Hepatocyte (in vitro differentiated cells): ENCODE measurements at regions not wholly inside any gene's neighbourhood (a gene's known extent, or its start where the extent isn't known, plus 50 kb on each side); places are given as distances from the start of the nearest gene placed in this dataset.

ENCODE experiments used
- DNase-seq: peaks from one replicate; pipeline ENCODE4 v3.0.0-alpha.2; 2016; ENCODE audit warnings: low spot score
- H2AFZ ChIP-seq: fragments of 200-600 bp; sonication (generic); 2 replicates; pipeline ENCODE4 v1.6.0; 2016; ENCODE audit warnings: antibody characterized with exemption, mild to moderate bottlenecking
- H3K27ac ChIP-seq: fragments of 200-600 bp; sonication (generic); 2 replicates; pipeline ENCODE4 v1.5.1; 2016; ENCODE audit warnings: mild to moderate bottlenecking
- H3K27me3 ChIP-seq: fragments of 200-600 bp; sonication (generic); 2 replicates; pipeline ENCODE4 v1.6.1; 2016
- H3K36me3 ChIP-seq: fragments of 200-600 bp; sonication (generic); replicated peaks from 2 replicates; pipeline ENCODE4 v1.5.1; 2016; ENCODE audit warnings: low read depth; ENCODE audit not compliant: insufficient read depth
- H3K4me1 ChIP-seq: fragments of 200-600 bp; sonication (generic); 2 replicates; pipeline ENCODE4 v1.5.1; 2016; ENCODE audit warnings: mild to moderate bottlenecking, moderate library complexity; ENCODE audit not compliant: insufficient read depth
- H3K4me2 ChIP-seq: fragments of 200-600 bp; sonication (generic); 2 replicates; pipeline ENCODE4 v1.6.0; 2016
- H3K4me3 ChIP-seq: fragments of 200-600 bp; sonication (generic); 2 replicates; pipeline ENCODE4 v1.5.1; 2016; ENCODE audit warnings: mild to moderate bottlenecking
- H3K79me2 ChIP-seq: fragments of 200-600 bp; sonication (generic); 2 replicates; pipeline ENCODE4 v1.6.0; 2017; ENCODE audit warnings: mild to moderate bottlenecking
- H3K9me2 ChIP-seq: fragments of 200-600 bp; sonication (generic); replicated peaks from 2 replicates; pipeline ENCODE4 v1.6.0; 2017; ENCODE audit warnings: mild to moderate bottlenecking; ENCODE audit not compliant: insufficient read depth
- H3K9me3 ChIP-seq: fragments of 200-600 bp; sonication (generic); 2 replicates; pipeline ENCODE4 v1.5.1; 2016; ENCODE audit warnings: low read depth, mild to moderate bottlenecking
- H4K20me1 ChIP-seq: fragments of 200-600 bp; sonication (generic); 2 replicates; pipeline ENCODE4 v1.6.0; 2016; ENCODE audit warnings: mild to moderate bottlenecking; ENCODE audit not compliant: insufficient read depth, poor library complexity, severe bottlenecking
- EZH2 ChIP-seq: fragments of 200-600 bp; sonication (generic); IDR thresholded peaks from 2 replicates; pipeline ENCODE4 v1.6.1; 2016; ENCODE audit warnings: antibody characterized with exemption, mild to moderate bottlenecking, borderline replicate concordance
- EZH2phosphoT487 ChIP-seq: fragments of 200-600 bp; sonication (generic); IDR thresholded peaks from one replicate; pipeline ENCODE4 v1.6.1; 2018; ENCODE audit warnings: antibody characterized with exemption, mild to moderate bottlenecking, low read depth, moderate library complexity; ENCODE audit not compliant: unreplicated experiment, severe bottlenecking
- WGBS: methylation state at CpG from one replicate; pipeline ENCODE4 v1.1.6; 2016; ENCODE audit warnings: low lambda C conversion rate; ENCODE audit errors: missing lambda C conversion rate; 5-methylcytosine and 5-hydroxymethylcytosine counted together
- TF ChIP-seq, protein P1 (sequence below): fragments of 200-600 bp; sonication (generic); IDR thresholded peaks from 2 replicates; pipeline ENCODE4 v1.5.1; 2016; ENCODE audit warnings: antibody characterized with exemption, mild to moderate bottlenecking; ENCODE audit not compliant: poor library complexity

DNA sequence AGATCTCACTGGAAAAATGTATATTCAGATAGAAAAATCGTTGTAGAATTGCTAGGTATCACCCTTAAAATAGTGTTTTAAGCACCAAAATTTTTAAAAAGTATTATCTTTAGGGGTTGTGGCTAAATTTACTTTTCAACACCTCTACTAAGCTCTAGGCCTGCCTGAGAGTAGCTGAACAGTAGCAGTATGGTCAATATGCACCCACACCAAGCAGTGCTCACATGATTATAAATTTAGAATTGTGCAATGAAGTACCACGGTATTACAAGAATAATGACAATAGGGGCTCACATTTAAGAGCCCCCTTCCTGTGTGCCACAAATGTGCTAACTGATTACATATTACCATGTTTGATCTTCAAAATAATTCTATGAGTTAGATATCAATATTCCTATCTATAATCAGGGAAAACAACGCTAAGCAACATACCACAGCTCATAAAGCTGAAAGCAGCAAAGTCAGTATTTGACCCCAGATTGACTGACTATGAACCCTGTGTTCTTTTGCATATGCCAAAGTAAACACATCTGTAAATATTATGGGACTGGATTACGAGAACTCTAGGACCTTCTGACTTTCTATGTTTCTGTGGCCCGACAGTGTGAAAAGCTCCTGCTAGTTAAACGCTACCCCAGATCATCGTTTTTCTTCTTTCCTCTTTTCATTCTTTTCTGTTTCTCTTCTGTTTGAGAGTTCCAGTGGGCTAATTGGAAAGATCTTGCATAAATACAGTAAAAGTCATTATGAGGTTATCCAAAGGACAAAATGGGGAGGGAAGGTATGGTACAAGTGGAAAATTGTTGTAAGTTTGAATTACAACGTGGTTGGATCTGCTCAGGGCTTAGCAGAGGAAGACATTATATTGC lies 201.1 kb upstream of the C1orf87 start:
- Histone ChIP-seq H3K79me2 (no peaks in the 10 kb centered on the region), H3K36me3 (no peaks in the 10 kb centered on the region), H3K4me1 (peaks cover 8% of the 10 kb centered on the region), H2AFZ (no peak overlapping the region), H3K9me2 (no peaks in the 10 kb centered on the region), H4K20me1 (no peaks in the 10 kb centered on the region), H3K27ac (no peak overlapping the region), H3K27me3 (no peaks in the 10 kb centered on the region), H3K4me3 (no peak overlapping the region), H3K9me3 (no peaks in the 10 kb centered on the region), H3K4me2 (no peak overlapping the region)
- TF ChIP-seq, protein P1, sequence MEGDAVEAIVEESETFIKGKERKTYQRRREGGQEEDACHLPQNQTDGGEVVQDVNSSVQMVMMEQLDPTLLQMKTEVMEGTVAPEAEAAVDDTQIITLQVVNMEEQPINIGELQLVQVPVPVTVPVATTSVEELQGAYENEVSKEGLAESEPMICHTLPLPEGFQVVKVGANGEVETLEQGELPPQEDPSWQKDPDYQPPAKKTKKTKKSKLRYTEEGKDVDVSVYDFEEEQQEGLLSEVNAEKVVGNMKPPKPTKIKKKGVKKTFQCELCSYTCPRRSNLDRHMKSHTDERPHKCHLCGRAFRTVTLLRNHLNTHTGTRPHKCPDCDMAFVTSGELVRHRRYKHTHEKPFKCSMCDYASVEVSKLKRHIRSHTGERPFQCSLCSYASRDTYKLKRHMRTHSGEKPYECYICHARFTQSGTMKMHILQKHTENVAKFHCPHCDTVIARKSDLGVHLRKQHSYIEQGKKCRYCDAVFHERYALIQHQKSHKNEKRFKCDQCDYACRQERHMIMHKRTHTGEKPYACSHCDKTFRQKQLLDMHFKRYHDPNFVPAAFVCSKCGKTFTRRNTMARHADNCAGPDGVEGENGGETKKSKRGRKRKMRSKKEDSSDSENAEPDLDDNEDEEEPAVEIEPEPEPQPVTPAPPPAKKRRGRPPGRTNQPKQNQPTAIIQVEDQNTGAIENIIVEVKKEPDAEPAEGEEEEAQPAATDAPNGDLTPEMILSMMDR: no peak
- no peak for TF ChIP-seq EZH2phosphoT487
- no peak for TF ChIP-seq EZH2
- no peak for DNase-seq
- WGBS: 70% methylated on average over 8 of the region's 8 CpGs

DNA sequence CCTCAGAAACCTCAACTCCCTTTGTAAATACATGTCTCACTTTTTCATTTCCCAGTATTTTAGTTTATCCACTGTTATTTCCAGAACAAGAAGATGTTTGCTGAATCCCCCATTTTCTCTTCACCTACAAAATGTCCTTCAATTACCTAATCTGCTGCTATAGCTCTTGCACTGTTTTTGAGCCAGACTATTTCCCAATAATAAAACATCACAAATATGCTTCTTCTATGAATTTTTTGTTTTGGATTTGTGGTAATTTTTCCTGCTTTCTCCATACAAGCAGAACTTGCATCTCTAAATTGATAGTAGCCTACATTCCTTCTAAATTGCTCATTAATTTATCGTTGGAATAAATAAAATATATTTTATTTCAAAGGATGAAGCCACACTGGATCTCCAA lies 199.6 kb upstream of the C1orf87 start:
- Histone ChIP-seq H4K20me1 (no peaks in the 10 kb centered on the region), H2AFZ (no peak overlapping the region), H3K4me1 (peaks cover 8% of the 10 kb centered on the region), H3K9me3 (no peaks in the 10 kb centered on the region), H3K27ac (no peak overlapping the region), H3K36me3 (no peaks in the 10 kb centered on the region), H3K4me2 (no peak overlapping the region), H3K4me3 (no peak overlapping the region), H3K79me2 (no peaks in the 10 kb centered on the region), H3K27me3 (no peaks in the 10 kb centered on the region), H3K9me2 (no peaks in the 10 kb centered on the region)
- TF ChIP-seq, protein P1: no peak
- WGBS: 82% methylated on average over 1 of the region's 1 CpG
- no peak for DNase-seq

DNA sequence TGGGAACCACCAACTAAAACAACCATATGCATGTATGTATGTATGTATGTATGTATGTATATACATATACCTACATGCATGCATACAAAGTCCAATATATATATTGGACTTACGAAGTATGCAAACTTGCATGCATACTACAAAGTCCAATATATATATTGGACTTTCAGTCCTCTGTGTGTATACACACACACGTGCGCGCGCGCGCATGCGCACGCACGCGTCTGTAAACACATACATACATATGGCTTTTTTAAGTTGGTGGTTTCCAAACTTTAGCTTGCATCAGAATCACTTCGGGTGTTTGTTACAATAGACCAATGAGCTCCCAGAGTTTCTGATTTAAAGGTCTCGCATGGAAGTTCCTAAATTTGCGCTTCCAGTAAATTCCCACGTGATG lies 197.5 kb upstream of the C1orf87 start:
- no peak for TF ChIP-seq EZH2phosphoT487
- no peak for TF ChIP-seq EZH2
- TF ChIP-seq, protein P1: no peak
- no peaks in the 10 kb centered on the region for H3K79me2 ChIP-seq
- no peaks in the 10 kb centered on the region for H3K9me3 ChIP-seq
- no peaks in the 10 kb centered on the region for H3K9me2 ChIP-seq
- no peak for DNase-seq
- H4K20me1 ChIP-seq: no peaks in the 10 kb centered on the region
- no peak overlapping the region for H3K4me2 ChIP-seq
- 100% methylated on average over 15 of the region's 15 CpGs for WGBS
- no peak overlapping the region for H2AFZ ChIP-seq
- no peaks in the 10 kb centered on the region for H3K36me3 ChIP-seq
- H3K27me3 ChIP-seq: no peaks in the 10 kb centered on the region
- no peak overlapping the region for H3K27ac ChIP-seq
- no peak overlapping the region for H3K4me3 ChIP-seq
- H3K4me1 ChIP-seq: peaks cover 8% of the 10 kb centered on the region
